ENCODE measurements at regions not wholly inside any gene's neighbourhood (a gene's known extent, or its start where the extent isn't known, plus 50 kb on each side); places are given as distances from the start of the nearest gene placed in this dataset.

DNA sequence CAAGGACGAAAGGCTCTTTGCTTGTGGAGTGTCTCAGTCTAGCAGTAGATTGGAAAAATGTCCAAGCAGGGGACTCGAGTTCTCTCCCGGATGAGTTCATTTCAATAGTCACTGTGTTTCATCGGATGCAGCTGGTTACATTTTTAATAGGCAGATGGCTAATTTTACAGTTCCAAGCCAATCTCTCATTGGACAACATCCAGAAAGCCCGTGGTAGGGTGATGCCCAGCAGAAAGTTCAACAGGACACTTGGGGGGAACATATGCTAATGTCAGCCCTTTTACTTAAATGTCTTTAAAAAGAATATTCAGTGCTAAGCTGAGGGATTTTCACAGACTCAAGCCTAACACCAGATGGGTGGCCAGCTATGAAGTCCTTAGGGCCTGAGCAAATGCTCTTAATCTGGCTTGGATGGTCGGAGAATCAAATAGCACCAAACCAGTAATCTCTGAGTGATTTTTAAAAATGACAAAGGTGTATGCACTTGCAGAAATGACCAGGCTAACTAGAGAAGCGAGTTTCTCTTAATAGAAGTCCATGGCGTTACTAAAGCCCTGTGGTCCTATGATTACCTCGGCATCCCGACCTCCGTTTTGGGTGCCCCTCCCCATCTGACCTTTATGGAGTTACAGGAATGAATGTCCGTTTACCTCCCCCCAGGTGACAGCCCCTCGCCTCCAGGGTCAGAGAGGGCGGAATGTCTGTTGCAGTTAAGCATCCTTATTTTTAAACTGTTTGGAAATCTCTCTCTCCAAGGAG lies 289.2 kb upstream of the SALL1 start:
- TF ChIP-seq, protein P1, sequence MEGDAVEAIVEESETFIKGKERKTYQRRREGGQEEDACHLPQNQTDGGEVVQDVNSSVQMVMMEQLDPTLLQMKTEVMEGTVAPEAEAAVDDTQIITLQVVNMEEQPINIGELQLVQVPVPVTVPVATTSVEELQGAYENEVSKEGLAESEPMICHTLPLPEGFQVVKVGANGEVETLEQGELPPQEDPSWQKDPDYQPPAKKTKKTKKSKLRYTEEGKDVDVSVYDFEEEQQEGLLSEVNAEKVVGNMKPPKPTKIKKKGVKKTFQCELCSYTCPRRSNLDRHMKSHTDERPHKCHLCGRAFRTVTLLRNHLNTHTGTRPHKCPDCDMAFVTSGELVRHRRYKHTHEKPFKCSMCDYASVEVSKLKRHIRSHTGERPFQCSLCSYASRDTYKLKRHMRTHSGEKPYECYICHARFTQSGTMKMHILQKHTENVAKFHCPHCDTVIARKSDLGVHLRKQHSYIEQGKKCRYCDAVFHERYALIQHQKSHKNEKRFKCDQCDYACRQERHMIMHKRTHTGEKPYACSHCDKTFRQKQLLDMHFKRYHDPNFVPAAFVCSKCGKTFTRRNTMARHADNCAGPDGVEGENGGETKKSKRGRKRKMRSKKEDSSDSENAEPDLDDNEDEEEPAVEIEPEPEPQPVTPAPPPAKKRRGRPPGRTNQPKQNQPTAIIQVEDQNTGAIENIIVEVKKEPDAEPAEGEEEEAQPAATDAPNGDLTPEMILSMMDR (conservative IDR thresholded peaks at IDR 0.05) = no peak
- DNase-seq (ENCODE audit: extremely low spot score, unreplicated experiment) = no peak
- Mint-ChIP-seq H3K9me3 (no peaks in the 10 kb centered on the region), H3K36me3 (no peaks in the 10 kb centered on the region), H3K4me1 (ENCODE audit: unreplicated experiment) (peaks cover 24% of the 10 kb centered on the region), H3K27me3 (peaks cover 53% of the 10 kb centered on the region), H3K27ac (peak overlapping the region; percentile 29), H3K4me3 (peak overlapping the region; percentile 75)

- H3K4me3 Mint-ChIP-seq = no peak overlapping the region
- DNase-seq (ENCODE audit: extremely low spot score, unreplicated experiment) = no peak
- no peak overlapping the region for H3K27ac Mint-ChIP-seq
- no peaks in the 10 kb centered on the region for H3K36me3 Mint-ChIP-seq
- H3K9me3 Mint-ChIP-seq = no peaks in the 10 kb centered on the region
- TF ChIP-seq, protein P1 (conservative IDR thresholded peaks at IDR 0.05) = no peak
- H3K4me1 Mint-ChIP-seq (ENCODE audit: unreplicated experiment) = peaks cover 24% of the 10 kb centered on the region
- H3K27me3 Mint-ChIP-seq = peaks cover 55% of the 10 kb centered on the region
Measured at GRCh38 chr16:51439271-51439670, 288.2 kb upstream of the SALL1 start.

GRCh38 chr16:51436742-51437141 lies 285.7 kb upstream of the SALL1 start:
- peaks cover 43% of the 10 kb centered on the region for H3K27me3 Mint-ChIP-seq

DNA sequence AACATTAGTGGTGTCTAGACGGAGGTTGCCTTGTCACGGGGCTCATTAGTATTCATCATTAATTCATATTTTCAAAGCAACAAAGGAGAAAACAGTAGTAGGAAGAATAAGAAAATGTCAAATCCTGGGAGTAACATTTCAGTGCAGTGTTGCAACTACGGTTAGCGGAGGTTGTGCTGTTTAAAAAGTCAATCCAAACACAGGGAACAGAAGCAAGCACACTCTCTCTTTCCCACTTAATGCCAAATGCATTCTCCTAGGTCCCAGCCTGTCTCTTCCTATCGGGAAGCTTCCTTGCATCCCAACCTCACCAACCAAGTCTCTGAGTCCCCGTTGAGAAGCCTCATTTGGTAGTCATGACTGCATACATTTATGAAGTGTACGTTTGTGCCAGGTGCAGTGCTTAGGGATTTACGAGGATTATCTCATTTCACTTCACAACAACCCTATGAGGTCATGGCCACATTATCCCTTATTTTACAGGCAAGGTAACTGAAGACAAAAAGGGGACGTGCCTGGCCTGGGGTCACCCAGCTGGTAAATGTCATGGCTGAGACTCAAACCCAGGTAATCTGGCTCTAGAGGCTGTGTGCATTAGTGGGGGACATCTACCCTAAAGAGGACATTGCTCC lies 283.6 kb upstream of the SALL1 start:
- Mint-ChIP-seq H3K27me3 (peaks cover 25% of the 10 kb centered on the region), H3K4me1 (ENCODE audit: unreplicated experiment) (peaks cover 12% of the 10 kb centered on the region), H3K9me3 (no peaks in the 10 kb centered on the region), H3K27ac (no peak overlapping the region), H3K36me3 (no peaks in the 10 kb centered on the region), H3K4me3 (no peak overlapping the region)
- DNase-seq (ENCODE audit: extremely low spot score, unreplicated experiment) = no peak
- TF ChIP-seq, protein P1 (conservative IDR thresholded peaks at IDR 0.05) = no peak

More at GRCh38 chr16:51436742-51437141, 285.7 kb upstream of the SALL1 start:
- no peaks in the 10 kb centered on the region for H3K9me3 Mint-ChIP-seq
- no peak overlapping the region for H3K27ac Mint-ChIP-seq
- no peak for DNase-seq (ENCODE audit: extremely low spot score, unreplicated experiment)
- TF ChIP-seq, protein P1 (conservative IDR thresholded peaks at IDR 0.05) = no peak
- no peaks in the 10 kb centered on the region for H3K36me3 Mint-ChIP-seq
- H3K4me1 Mint-ChIP-seq (ENCODE audit: unreplicated experiment) = peaks cover 17% of the 10 kb centered on the region
- no peak overlapping the region for H3K4me3 Mint-ChIP-seq

DNA sequence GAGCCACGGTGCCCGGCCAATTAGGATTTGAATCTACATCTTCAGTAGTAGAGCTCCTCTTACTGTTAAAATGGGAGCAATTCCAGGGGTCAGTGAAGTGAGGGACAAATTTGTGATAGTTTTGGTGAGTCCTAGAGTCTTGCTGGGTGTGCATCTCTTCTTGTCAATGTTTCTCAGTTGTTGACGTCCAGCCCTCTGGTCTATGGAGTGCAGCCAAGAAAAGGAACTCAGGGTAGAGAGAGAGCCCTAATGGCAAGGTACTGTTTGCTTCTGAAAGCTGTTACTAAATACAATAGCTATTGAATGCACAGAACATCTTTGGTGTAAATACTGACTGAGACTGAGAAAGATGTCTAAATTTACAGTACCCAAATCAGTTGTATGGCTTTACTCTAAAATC lies 282.5 kb upstream of the SALL1 start:
- Mint-ChIP-seq H3K4me1 (ENCODE audit: unreplicated experiment) (peaks cover 12% of the 10 kb centered on the region), H3K27ac (no peak overlapping the region)
- TF ChIP-seq, protein P1 (conservative IDR thresholded peaks at IDR 0.05) = no peak

More for the DNA sequence above, 282.5 kb upstream of the SALL1 start:
- peaks cover 17% of the 10 kb centered on the region for H3K27me3 Mint-ChIP-seq
- no peaks in the 10 kb centered on the region for H3K9me3 Mint-ChIP-seq
- no peak overlapping the region for H3K4me3 Mint-ChIP-seq
- no peaks in the 10 kb centered on the region for H3K36me3 Mint-ChIP-seq
- no peak for DNase-seq (ENCODE audit: extremely low spot score, unreplicated experiment)
